ENCODE measurements at regions not wholly inside any gene's neighbourhood (a gene's known extent, or its start where the extent isn't known, plus 50 kb on each side); places are given as distances from the start of the nearest gene placed in this dataset.

DNA sequence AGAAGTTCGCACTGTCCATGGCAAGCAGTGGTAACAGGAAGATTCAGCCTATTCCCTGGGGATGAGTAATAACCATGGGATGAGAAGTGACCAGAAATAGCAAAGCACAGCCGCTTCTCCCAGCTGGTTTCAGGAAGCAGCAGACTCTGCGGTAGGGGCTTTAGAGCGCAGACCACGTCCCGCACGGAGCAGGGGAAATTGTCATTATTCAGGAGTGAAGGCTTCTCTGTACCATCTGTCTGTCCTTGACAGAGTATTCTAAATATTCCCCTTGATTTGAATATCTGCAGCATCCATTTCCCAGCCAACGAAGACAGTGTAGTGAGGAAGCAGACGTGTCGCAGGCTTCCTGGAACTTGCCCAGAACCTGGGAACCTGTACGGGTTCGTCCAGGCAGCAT, 159.6 kb downstream of the NXNL2 start:
- no peak for DNase-seq (ENCODE audit: low read depth, low spot score)
- Histone ChIP-seq H3K4me1 (ENCODE audit: control insufficient read depth, extremely low read depth, insufficient read depth, low read length) (no peaks in the 10 kb centered on the region), H3K27ac (ENCODE audit: insufficient read depth, low read depth, low read length) (no peak overlapping the region), H2AFZ (ENCODE audit: low read depth, low read length) (peak overlapping the region; percentile 7), H3K9me1 (replicated peaks; ENCODE audit: control insufficient read depth, extremely low read depth, insufficient read depth, low read length) (no peaks in the 10 kb centered on the region), H3K36me3 (ENCODE audit: control insufficient read depth in 2 of 2, extremely low read depth in 1 of 2, insufficient read depth in 2 of 2, low read length in 2 of 2) (no peaks in the 10 kb centered on the region), H3K27me3 (ENCODE audit: control insufficient read depth in 2 of 2, insufficient read depth in 2 of 2, low read length in 2 of 2) (no peaks in the 10 kb centered on the region), H3K9ac (replicated peaks; ENCODE audit: extremely low read depth, insufficient read depth, low read length) (no peak overlapping the region), H3K4me3 (replicated peaks in 1 of 3; ENCODE audit: insufficient read depth in 1 of 3, low read depth in 1 of 3, low read length in 3 of 3) (no peak overlapping the region), H3K4me2 (ENCODE audit: insufficient read depth, low read length) (no peak overlapping the region), H4K20me1 (replicated peaks; ENCODE audit: control insufficient read depth, extremely low read depth, insufficient read depth, low read length) (no peaks in the 10 kb centered on the region), H3K79me2 (ENCODE audit: control insufficient read depth, insufficient read depth, low read length) (no peaks in the 10 kb centered on the region), H3K9me3 (replicated peaks; ENCODE audit: control insufficient read depth, insufficient read depth, low read length) (no peaks in the 10 kb centered on the region)
- ChIA-PET CTCF (no interaction called here), POLR2A (no interaction called here)
- intact Hi-C loops (cut with micrococcal nuclease) (no loop called here), dilution Hi-C loops (cut with MboI; ENCODE audit: extremely low pct_ligation_motif_present, low sequenced_read_pairs) (no loop called here)
- BruUV-seq (replicated peaks): no TSS peak
- FAIRE-seq: no peak
- TF ChIP-seq, protein P1, sequence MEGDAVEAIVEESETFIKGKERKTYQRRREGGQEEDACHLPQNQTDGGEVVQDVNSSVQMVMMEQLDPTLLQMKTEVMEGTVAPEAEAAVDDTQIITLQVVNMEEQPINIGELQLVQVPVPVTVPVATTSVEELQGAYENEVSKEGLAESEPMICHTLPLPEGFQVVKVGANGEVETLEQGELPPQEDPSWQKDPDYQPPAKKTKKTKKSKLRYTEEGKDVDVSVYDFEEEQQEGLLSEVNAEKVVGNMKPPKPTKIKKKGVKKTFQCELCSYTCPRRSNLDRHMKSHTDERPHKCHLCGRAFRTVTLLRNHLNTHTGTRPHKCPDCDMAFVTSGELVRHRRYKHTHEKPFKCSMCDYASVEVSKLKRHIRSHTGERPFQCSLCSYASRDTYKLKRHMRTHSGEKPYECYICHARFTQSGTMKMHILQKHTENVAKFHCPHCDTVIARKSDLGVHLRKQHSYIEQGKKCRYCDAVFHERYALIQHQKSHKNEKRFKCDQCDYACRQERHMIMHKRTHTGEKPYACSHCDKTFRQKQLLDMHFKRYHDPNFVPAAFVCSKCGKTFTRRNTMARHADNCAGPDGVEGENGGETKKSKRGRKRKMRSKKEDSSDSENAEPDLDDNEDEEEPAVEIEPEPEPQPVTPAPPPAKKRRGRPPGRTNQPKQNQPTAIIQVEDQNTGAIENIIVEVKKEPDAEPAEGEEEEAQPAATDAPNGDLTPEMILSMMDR (IDR thresholded peaks at IDR 0.05; ENCODE audit: extremely low read depth in 1 of 2, insufficient read depth in 1 of 2, low read depth in 1 of 2, low read length in 2 of 2): no peak
- no peak for TF ChIP-seq MYC (IDR thresholded peaks at IDR 0.05; ENCODE audit: low read depth, low read length)
- no peak for TF ChIP-seq MAX (IDR thresholded peaks at IDR 0.05; ENCODE audit: insufficient read depth, insufficient read length)
- no peak for TF ChIP-seq JUN (IDR thresholded peaks at IDR 0.05; ENCODE audit: borderline replicate concordance, insufficient read depth, insufficient read length, low read depth)
- TF ChIP-seq EZH2 (IDR thresholded peaks at IDR 0.05; ENCODE audit: borderline replicate concordance, low read depth, low read length, severe bottlenecking): no peak
- no peak for TF ChIP-seq GATA2 (IDR thresholded peaks at IDR 0.05; ENCODE audit: insufficient read depth, insufficient read length, low read depth, low read length)

DNA sequence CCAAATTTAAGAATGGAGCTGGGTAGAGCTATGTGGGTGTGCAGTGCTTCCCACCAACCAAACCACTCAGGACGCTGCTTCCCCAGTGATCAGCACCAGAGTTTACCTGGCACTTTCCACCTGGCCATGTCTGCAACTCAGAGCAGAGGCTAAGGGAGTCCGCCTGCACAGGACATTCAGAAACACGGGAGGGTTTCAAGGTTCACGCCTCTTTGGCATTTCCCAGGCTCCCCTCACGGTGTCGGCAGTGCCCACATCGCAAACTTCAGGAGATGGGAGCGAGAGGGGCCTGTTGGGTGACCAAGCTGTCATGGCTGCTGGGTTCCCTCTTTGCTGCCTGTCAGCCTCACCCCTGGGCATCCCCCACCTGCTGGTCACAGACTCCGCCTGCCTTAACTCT, 161.5 kb downstream of the NXNL2 start:
- H2AFZ ChIP-seq (ENCODE audit: low read depth, low read length): no peak overlapping the region
- TF ChIP-seq GATA2 (IDR thresholded peaks at IDR 0.05; ENCODE audit: insufficient read depth, insufficient read length, low read depth, low read length) (no peak), EZH2 (IDR thresholded peaks at IDR 0.05; ENCODE audit: borderline replicate concordance, low read depth, low read length, severe bottlenecking) (no peak), POLR2AphosphoS5 (IDR thresholded peaks at IDR 0.05; ENCODE audit: insufficient read depth, low read depth, low read length) (no peak), MYC (IDR thresholded peaks at IDR 0.05; ENCODE audit: low read depth, low read length) (no peak), FOS (IDR thresholded peaks at IDR 0.05; ENCODE audit: borderline replicate concordance, insufficient read depth, low read length) (no peak), MAX (IDR thresholded peaks at IDR 0.05; ENCODE audit: insufficient read depth, insufficient read length) (no peak), POLR2A (IDR thresholded peaks at IDR 0.05; ENCODE audit: low read depth, low read length) (no peak), JUN (IDR thresholded peaks at IDR 0.05; ENCODE audit: borderline replicate concordance, insufficient read depth, insufficient read length, low read depth) (no peak)
- TF ChIP-seq, protein P1 (IDR thresholded peaks at IDR 0.05; ENCODE audit: extremely low read depth in 1 of 2, insufficient read depth in 1 of 2, low read depth in 1 of 2, low read length in 2 of 2): no peak
- ChIA-PET POLR2A (no interaction called here), CTCF (interaction anchor here (1.2 kb wide), 1 partner anchor 13 kb away, joined by 4 read pairs; no protein-coding TSS in a partner anchor)
- H3K36me3 ChIP-seq (ENCODE audit: control insufficient read depth in 2 of 2, extremely low read depth in 1 of 2, insufficient read depth in 2 of 2, low read length in 2 of 2): no peaks in the 10 kb centered on the region
- dilution Hi-C loops (cut with MboI; ENCODE audit: extremely low pct_ligation_motif_present, low sequenced_read_pairs): no loop called here
- H4K20me1 ChIP-seq (replicated peaks; ENCODE audit: control insufficient read depth, extremely low read depth, insufficient read depth, low read length): no peaks in the 10 kb centered on the region
- H3K27ac ChIP-seq (ENCODE audit: insufficient read depth, low read depth, low read length): no peak overlapping the region
- intact Hi-C loops (cut with micrococcal nuclease): no loop called here
- DNase-seq (ENCODE audit: low read depth, low spot score) (no peak), FAIRE-seq (no peak)
- no peaks in the 10 kb centered on the region for H3K27me3 ChIP-seq (ENCODE audit: control insufficient read depth in 2 of 2, insufficient read depth in 2 of 2, low read length in 2 of 2)
- H3K9me3 ChIP-seq (replicated peaks; ENCODE audit: control insufficient read depth, insufficient read depth, low read length): no peaks in the 10 kb centered on the region
- H3K4me1 ChIP-seq (ENCODE audit: control insufficient read depth, extremely low read depth, insufficient read depth, low read length): no peaks in the 10 kb centered on the region
- H3K79me2 ChIP-seq (ENCODE audit: control insufficient read depth, insufficient read depth, low read length): no peaks in the 10 kb centered on the region
- H3K4me2 ChIP-seq (ENCODE audit: insufficient read depth, low read length): no peak overlapping the region
- BruUV-seq (replicated peaks): no TSS peak
- H3K9me1 ChIP-seq (replicated peaks; ENCODE audit: control insufficient read depth, extremely low read depth, insufficient read depth, low read length): no peaks in the 10 kb centered on the region
- no peak overlapping the region for H3K4me3 ChIP-seq (replicated peaks in 1 of 3; ENCODE audit: insufficient read depth in 1 of 3, low read depth in 1 of 3, low read length in 3 of 3)
- H3K9ac ChIP-seq (replicated peaks; ENCODE audit: extremely low read depth, insufficient read depth, low read length): no peak overlapping the region

Measured in endothelial cell of umbilical vein (primary cell).